ENCODE measurements at regions not wholly inside any gene's neighbourhood (a gene's known extent, or its start where the extent isn't known, plus 50 kb on each side); places are given as distances from the start of the nearest gene placed in this dataset.
"Not testable (repeated sequence)": the region's sequence is repeated elsewhere in the genome, so short reads cannot be mapped to it uniquely, and the experiment has no call there.

- Histone ChIP-seq H3K4me3 (ENCODE audit: low read depth, low read length) (no peak overlapping the region), H3K9me3 (ENCODE audit: control insufficient read depth, insufficient read depth, low read length) (peaks cover 3% of the 10 kb centered on the region; the same call in 1 of the 2 replicates), H3K27me3 (ENCODE audit: control insufficient read depth, insufficient read depth, low read length) (no peaks in the 10 kb centered on the region), H3K27ac (ENCODE audit: low read depth, low read length) (no peak overlapping the region)
- ChIA-PET CTCF (no interaction called here), POLR2A (no interaction called here)
- TF ChIP-seq CTCF (IDR thresholded peaks at IDR 0.05; ENCODE audit: low read depth, low read length) = no peak
- no peak for DNase-seq (ENCODE audit: low read depth, low spot score)
Measured at GRCh38 chr6:94150886-94151285, 731.5 kb upstream of the EPHA7 start.

GRCh38 chr6:94144807-94145206, 725.4 kb upstream of the EPHA7 start:
- TF ChIP-seq CTCF (IDR thresholded peaks at IDR 0.05; ENCODE audit: low read depth, low read length) = no peak
- ChIA-PET CTCF (no interaction called here), POLR2A (no interaction called here)
- DNase-seq (ENCODE audit: low read depth, low spot score) = no peak
- H3K4me3 ChIP-seq (ENCODE audit: low read depth, low read length) = no peak overlapping the region
- no peaks in the 10 kb centered on the region for H3K9me3 ChIP-seq (ENCODE audit: control insufficient read depth, insufficient read depth, low read length)
- no peak overlapping the region for H3K27ac ChIP-seq (ENCODE audit: low read depth, low read length)
- H3K27me3 ChIP-seq (ENCODE audit: control insufficient read depth, insufficient read depth, low read length) = no peaks in the 10 kb centered on the region

- H3K27ac ChIP-seq (ENCODE audit: low read depth, low read length); CTCF ChIA-PET; H3K27me3 ChIP-seq (ENCODE audit: control insufficient read depth, insufficient read depth, low read length); POLR2A ChIA-PET; DNase-seq (ENCODE audit: low read depth, low spot score); H3K4me3 ChIP-seq (ENCODE audit: low read depth, low read length); H3K9me3 ChIP-seq (ENCODE audit: control insufficient read depth, insufficient read depth, low read length): not testable (repeated sequence)
Measured at GRCh38 chr6:94137178-94137577, 717.8 kb upstream of the EPHA7 start.

GRCh38 chr6:94133106-94133505, 713.7 kb upstream of the EPHA7 start:
- no peak for TF ChIP-seq CTCF (IDR thresholded peaks at IDR 0.05; ENCODE audit: low read depth, low read length)
- Histone ChIP-seq H3K9me3 (ENCODE audit: control insufficient read depth, insufficient read depth, low read length) (no peaks in the 10 kb centered on the region; the same call in 1 of the 2 replicates), H3K4me3 (ENCODE audit: low read depth, low read length) (no peak overlapping the region), H3K27ac (ENCODE audit: low read depth, low read length) (no peak overlapping the region), H3K27me3 (ENCODE audit: control insufficient read depth, insufficient read depth, low read length) (no peaks in the 10 kb centered on the region)
- no peak for DNase-seq (ENCODE audit: low read depth, low spot score)
- ChIA-PET POLR2A (no interaction called here), CTCF (no interaction called here)

- no peaks in the 10 kb centered on the region for H3K27me3 ChIP-seq (ENCODE audit: control insufficient read depth, insufficient read depth, low read length)
- ChIA-PET POLR2A (no interaction called here), CTCF (no interaction called here)
- H3K4me3 ChIP-seq (ENCODE audit: low read depth, low read length) = no peak overlapping the region
- no peaks in the 10 kb centered on the region; the same call in 1 of the 2 replicates for H3K9me3 ChIP-seq (ENCODE audit: control insufficient read depth, insufficient read depth, low read length)
- DNase-seq (ENCODE audit: low read depth, low spot score) = no peak
- no peak for TF ChIP-seq CTCF (IDR thresholded peaks at IDR 0.05; ENCODE audit: low read depth, low read length)
- no peak overlapping the region for H3K27ac ChIP-seq (ENCODE audit: low read depth, low read length)
Measured at GRCh38 chr6:94131271-94131670, 711.9 kb upstream of the EPHA7 start.

GRCh38 chr6:94130478-94130877, 711.1 kb upstream of the EPHA7 start:
- Histone ChIP-seq H3K9me3 (ENCODE audit: control insufficient read depth, insufficient read depth, low read length) (no peaks in the 10 kb centered on the region; the same call in 1 of the 2 replicates), H3K4me3 (ENCODE audit: low read depth, low read length) (no peak overlapping the region), H3K27me3 (ENCODE audit: control insufficient read depth, insufficient read depth, low read length) (no peaks in the 10 kb centered on the region), H3K27ac (ENCODE audit: low read depth, low read length) (no peak overlapping the region)
- no peak for DNase-seq (ENCODE audit: low read depth, low spot score)
- CTCF ChIA-PET = no interaction called here
- POLR2A ChIA-PET = no interaction called here
- no peak for TF ChIP-seq CTCF (IDR thresholded peaks at IDR 0.05; ENCODE audit: low read depth, low read length)
